GM21390 (cell line): ENCODE measurements at regions not wholly inside any gene's neighbourhood (a gene's known extent, or its start where the extent isn't known, plus 50 kb on each side); places are given as distances from the start of the nearest gene placed in this dataset.

Source experiments
- ATAC-seq: cut with Tn5 transposase; IDR thresholded peaks from one replicate; pipeline ENCODE4 v1.9.1; 2021; ENCODE audit not compliant: unreplicated experiment

DNA sequence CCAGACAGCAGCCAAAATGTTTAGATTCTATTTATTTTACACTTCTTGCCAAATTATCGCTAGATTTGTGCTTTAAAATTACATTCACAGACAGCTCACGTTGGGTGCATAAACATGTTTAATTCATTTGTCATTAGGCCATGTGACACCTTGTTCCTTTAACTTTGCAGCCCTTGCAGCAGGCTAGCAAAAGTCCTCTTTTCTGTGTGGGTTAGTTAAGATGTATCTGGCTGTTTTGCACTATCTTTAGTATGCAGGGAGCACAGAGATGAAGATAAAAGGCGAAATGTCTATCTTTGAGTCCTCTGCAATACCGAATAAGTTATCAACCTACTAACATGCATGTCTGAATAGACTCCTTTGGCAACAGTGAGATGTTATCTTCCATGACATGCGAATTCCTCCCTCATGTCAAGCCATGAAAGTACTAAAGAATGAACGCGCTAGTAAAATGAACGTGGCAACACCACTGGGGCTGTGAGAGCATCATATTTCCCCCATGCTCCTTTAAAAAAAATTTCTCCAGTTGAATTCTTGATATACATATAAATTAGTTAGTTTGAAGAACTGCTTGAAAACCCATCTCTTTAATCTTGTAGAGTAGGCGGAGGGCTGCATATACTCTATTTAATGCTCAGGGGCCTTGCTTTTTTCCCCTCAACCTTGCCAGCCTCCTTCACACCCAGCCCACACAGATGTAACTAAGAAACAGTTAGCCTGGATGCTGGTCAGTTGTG lies 620.4 kb upstream of the NR2F2 start:
- ATAC-seq, result no peak

DNA sequence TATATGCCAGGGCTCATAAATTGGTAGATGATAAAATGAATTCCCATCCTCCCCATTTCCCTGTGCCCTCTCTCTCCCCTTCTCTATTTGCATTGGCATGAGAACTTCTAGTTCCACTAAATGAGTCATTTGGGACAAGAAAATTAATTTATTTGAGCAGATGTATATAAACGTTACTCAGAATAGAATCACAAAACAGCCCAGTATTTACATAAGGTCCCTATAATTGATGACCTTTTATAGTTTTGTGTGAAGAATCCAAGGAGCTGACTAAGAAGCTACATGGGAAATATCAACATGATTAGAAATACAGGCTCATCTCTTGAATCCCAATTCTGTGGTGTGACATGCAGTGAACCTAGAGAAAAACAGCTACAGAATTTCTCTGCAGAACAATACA lies 617.7 kb upstream of the NR2F2 start:
- no peak for ATAC-seq

DNA sequence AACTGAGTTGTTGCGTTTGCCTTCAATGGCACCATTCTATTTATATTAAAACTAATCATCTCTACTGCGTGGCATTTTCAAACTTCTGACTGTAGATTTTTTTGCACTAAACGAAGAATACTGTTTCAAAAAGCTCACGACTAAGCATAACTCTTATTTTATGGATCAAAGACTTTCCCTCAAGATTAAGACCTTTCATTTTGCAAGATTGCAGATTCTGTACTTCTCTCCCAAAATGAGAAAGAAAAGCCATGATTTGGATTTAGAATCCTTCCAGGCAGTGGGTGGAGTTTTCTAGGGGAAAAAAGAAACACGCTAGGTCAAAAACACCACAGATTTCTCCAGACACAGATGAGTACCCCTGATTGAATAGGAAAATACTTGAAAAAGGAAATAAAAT lies 617.2 kb upstream of the NR2F2 start:
- ATAC-seq, result no peak

DNA sequence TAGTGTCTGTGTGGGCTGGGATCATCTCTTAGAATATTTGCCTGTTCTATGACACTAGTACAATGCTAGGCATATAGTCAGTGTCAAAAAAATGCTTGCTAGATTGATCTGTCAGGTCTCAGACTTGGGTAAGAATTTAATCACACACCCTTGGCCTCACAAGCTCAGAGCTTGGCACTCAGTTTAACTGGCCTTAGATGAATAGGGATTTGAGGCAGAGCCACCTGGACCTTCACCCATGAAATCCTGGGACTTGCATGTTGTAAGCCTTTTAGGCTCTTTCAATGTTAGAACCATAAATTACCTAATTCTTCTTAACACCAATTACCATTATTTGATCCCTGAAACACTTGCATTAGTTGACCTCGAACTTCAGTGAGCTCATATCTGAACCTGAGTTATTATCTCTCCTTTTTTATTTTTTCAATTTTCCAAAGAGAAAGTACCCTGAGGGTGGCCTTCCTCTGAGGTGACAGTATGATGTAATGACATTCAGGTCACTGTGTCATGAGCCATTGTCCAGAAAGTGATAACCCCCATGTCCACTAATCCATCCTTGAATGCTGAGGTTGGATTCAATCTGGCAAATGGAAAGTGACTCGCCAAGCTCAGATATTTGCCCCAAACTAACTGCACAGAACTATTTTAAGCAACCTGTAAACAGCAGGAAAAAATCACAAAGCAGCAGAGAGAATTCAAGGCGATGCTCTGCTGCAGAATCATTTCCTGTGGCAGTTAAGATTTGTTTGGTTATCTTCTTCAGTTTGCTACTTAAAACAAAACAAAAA lies 615.2 kb upstream of the NR2F2 start:
- no peak for ATAC-seq

DNA sequence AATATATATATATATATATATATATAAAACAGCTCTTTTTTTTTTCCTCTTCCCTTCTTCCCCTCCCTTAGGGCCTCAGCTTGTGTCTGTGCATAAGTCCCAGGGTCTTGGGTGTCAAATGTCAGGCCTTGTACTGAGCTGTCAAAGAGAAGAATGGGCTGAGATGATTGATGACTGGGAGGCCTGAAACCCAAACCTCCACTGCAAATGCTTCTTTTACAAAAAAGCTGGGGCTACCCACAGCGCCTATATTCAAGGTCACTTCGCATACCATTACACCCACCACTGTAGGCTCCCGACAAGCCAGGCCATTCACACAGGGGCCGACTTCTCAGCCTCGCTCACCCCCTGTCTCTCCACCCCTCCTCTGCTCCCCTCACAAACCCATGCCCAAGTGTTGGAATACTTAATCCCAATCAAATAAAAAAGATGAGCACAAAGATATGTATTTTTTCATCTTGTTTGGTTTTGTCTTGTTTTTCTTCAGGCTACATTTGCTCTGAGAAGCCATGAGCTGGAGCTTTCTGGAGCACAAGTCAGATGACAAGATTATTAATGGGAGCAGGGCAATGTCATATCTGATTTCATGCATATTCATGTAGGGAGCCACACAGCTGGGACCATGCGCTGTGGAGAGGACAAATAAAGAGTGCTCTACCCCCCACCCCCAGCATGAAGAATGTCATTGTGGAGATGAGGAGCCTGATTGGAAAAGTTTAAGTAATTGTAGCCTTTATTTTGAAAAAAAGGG lies 614.4 kb upstream of the NR2F2 start:
- no peak for ATAC-seq

DNA sequence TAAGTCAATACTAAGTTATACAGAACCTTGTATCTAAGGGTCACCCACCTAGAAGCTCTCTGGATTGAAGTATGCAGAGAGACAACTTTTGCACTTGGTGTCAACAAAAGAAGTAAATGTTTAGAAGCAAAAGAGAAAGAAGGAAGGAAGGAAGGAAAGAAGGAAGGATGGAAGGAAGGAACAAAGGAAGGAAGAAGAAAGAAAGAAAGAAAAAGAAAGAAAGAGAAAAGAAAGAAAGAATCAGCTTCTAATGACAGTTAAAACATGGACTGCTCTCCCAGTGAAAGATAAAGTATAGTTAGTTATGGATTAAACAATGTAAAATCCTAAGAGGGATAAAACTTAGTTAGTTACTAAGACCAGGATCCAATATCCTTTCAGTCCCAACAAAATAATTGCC lies 613.8 kb upstream of the NR2F2 start:
- ATAC-seq, result no peak

DNA sequence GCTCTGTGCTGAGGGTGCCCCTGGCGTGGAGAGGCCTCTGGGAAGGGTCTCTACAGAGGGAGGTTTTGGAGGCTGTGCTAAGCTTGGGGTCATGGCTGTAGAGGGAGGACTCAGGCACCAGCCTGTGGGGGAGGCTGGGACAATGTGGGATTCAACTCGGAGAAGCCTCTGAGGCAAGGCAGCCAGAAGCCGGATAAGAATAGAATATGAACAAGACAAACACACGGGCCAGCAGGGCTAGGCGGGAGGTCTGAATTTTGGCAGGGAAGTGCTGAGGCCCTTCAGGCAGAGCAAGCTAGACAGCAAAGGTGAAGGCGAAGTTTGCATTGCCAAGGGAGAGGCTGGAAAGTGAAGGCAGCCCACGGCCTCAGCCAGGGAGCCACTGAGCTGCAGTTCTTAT lies 612.1 kb upstream of the NR2F2 start:
- no peak for ATAC-seq

DNA sequence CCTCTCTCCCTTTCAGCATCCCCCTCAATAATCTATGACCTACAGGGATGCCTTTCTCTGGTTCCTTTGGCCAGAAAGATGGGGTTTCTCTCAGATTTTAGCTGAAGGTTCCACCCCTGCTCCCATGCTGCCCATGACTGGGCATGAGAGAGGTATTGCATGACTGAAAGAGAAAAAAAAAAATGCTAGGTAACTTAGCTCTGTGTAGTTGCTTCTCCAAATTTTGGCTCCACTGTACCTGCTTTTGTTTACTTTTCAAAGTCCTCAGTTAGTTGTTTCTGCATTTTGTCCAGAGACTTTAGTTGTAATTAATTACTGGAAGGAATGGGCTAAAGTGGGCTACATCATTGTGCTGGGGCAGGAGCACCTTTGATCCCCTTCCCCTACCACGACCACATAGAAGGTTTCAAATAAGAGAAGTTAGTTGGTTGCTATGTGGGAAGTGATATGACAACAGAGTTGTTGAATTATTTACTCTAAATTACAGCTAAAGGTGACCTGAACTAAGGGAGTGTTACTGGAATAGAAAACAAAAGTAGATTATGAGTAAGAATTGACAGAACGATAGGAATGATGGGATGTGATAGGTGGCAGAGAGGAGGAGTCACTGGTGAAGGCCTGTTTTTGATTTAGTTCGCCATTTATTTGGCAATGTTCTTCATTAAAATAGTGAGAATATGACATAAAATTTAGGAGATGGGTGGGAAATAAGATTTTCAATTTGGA lies 605.4 kb upstream of the NR2F2 start:
- no peak for ATAC-seq

DNA sequence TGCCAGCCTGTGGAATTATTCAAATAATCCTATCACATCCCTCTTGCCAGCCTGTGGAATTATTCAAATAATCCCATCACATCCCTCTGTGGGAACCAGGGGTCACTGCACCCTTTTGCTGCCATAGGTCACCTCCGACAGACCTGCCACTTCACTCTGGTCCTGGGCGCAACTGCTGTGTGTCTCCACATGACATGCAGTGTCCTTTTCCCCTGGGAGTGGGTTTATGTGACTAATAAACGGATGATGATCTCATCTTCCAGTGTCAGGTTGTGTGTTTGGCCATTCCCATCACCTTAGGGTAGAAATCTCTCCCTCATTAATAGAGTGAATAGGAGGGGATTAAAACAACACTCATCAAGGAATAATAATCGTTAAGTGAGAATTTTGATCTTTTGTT lies 603.6 kb upstream of the NR2F2 start:
- no peak for ATAC-seq

DNA sequence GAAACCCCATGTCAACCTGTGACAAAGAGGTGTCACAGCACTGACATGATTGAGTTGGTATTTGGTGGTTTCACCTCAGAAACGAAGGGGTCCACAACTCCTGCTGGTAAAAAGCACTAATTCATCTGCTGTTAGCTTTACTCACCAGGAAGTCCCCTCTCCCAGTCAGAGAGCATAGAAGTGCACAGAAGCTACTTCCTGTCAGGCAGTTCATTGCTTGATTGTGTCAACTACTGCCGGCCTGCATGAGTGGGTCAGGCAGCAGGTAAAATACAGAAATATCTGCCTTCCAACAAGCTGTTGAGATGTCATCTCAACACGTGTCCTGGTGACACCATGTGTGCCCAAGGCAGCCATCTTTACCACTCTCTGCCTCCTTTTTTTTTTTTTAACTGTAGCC lies 596.6 kb upstream of the NR2F2 start:
- ATAC-seq, result no peak

DNA sequence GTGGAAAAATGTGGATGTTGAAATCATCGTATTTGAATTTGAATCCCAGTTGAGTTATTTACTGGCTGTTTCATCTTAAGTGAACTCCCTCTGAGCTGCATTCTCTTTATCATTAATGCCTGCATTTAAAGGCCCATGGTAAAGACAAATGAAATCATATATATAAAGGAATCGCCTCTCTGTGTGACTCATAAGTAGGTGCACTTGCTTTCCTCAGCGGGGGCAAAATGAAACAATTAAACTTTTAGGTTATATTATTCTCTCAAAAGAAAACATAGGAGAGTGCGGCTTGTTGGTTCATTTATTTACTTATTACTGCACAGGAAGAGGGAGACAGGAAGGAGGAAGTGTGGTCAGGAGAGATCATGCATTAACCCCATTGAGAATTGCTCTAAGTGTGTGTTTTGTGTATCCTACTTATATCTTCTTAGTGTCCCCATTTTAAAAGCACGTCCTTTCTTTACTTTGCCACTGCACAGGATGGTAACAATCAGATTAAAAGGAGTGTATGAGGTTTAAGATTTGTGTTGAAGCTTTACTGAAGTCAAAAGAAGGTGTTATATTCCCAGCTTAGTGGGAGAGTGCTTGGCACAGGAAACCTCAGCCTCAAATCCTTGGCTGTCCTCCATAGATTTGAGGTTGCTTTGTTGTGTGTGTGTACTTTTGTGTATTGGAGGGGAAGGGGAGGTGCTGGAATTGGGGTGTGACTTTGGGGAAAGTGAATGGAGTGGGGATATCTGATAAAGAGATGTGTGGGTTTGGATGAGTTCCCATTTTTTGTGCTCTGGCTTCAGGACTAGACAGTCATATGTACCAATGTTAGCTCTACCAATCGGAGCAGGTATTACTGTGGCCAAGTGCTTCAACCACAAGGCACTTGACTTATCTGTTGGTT lies 595.8 kb upstream of the NR2F2 start:
- ATAC-seq, result no peak

DNA sequence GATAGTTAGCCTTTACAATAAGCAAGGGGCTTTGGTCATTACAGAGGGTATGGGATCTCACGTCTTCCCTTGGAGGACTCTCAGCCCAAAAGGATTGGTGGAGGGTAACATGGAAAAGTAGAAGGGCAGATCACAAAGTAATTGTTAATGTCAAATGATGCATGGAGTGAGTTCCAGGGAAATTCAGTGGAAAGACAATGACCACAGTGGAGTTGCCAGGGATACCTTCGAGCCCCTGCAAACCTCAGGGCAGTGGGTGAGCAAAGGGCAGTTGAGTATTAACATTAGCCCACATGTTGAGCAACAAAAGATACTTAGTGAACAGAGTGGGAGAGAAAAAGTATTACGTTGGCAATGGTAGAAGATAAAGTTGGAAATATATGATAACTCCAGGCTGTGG lies 593.4 kb upstream of the NR2F2 start:
- ATAC-seq, result no peak

DNA sequence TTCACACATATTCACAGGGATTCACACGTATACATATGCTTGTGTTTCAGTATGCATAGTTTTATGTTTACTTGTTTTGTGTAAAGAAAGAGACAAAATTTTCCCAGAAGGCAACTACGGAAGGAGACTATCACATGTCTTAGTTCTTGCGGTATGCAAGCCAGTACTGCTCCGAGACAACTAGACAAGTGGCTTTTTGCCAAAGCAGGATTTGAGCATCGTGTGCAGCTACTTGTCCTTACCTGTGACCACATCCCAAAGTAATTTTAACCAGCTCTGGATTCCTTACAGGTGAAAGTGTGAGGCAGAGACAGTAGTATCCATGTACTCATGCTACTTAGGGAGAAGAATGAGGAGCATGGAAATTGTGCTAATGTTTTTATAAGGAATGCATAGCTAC lies 591.4 kb upstream of the NR2F2 start:
- ATAC-seq, result no peak

DNA sequence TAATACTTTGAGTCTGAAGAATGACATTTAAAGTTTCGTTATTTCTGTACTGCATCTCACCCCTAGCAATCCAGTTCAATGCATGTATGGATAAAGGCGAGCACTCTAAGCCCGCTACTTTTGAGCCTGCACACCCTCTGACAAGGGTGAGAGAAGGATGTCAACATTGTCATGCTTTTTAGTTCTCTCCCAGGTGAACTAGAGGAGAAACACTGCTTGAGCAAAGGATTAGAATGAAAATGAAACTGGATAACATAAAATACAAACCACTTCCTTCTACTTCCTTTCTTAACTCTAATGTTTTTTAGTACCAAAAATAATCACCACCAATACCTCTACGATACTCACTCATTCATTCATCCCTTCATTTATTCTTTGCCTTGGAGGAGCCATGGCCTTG lies 588.7 kb upstream of the NR2F2 start:
- ATAC-seq, result no peak

DNA sequence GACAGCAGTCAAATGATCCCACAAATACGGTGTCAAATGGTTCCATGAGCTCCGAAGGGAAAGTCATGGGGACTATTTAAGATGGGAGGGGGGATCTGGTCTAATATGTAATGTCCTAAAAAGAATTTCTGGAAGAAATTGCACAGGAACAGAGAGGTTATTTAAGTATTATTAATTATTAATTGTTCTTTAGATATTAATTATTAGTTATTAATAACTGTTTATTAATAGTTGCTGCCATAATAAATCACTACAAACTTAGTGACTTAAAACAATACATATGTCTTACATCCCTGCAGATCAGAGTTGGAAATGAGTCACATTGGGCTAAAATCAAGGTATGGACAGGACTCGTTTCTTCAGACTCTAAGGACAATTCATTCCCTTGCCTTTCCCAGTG lies 588.2 kb upstream of the NR2F2 start:
- no peak for ATAC-seq

DNA sequence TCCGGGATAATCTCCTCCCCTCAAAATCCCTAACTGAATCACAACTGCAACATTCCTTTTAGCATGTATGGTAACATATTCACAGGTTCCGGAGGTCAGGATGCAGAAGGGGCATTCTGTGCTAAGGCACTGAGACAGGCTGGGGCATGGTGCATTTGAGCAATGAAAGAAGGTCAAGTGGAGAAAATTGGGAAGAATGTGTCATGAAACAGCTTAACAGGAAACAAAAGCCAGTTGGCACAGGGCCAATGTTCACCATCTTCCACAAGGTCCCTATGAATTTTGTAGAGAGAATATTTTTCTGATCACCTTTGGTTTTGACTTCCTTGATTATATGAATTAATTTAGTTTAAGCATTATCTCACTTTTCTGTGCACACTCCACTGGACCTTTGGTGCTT lies 587.7 kb upstream of the NR2F2 start:
- ATAC-seq, result no peak

DNA sequence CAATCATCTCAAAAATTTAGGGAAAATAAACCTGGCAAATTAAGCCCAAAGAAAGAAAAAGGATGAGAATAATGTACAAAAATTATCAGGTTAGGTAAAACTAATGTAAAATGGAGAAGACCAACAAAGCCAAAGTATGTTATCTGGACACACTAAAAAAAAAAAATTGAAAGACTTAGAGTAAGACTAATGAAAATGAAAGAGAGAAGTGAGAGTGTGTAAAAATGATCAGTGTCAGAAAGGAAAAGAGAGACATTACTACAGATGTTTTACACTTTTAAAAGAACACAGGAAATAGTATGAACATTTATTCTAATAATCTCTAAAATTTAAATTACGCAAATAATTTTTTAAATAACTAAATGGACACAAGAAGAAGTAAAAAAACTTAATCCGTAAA lies 573.3 kb upstream of the NR2F2 start:
- no peak for ATAC-seq

DNA sequence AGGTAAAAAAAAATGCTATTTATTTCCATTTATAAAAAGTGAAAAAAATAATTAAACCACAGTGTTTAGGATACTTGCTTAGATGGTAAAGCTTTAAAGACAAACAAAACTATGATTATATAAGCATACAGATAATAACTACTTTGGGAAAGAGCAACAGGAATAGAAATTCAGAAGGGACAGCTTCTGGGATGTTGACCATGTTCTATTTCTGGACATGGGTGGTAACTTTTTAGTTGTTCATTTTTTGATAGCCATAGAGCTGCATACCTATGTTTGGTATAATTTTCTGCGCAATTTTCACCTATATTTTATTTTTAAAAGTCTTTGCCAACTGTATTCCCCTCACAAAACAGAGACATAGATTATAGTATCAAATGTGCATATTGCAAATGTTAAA lies 572.0 kb upstream of the NR2F2 start:
- ATAC-seq, result no peak

DNA sequence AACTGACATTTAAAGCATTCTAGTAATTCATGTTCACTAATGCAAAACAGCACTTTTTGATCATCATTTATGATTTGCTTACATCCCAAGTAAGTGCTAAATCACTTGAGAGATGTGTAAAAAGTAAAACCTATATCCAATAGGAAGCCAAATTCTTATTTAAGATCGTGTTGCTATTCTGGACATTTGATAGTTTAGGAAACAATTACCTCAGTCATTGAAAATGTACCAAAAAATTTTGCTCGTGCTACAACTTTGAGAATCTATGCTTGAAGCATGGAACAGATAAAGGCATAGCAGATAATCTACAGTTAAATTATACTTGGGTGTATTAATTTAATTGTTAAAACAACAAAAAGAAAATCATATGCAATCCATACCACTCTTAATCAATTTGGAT lies 571.6 kb upstream of the NR2F2 start:
- no peak for ATAC-seq

DNA sequence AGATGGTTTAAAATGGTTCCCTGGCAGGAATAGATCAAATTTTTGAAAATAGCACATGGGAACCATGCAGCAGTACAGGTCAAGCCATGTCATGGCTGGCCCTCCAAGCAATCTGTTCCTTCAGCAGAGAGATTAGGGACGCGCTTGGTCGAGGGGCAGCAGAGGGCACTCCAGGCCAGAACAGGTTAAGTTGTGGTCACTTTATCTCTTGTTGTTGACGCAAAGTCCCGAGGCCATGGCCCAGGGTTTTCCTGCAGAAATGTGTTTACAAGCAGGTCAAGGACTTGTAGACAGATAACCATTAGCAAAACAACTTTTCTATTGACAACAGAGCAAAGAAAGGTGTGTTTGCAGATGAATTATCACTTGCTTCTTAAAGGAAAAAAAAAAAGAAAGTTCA lies 570.0 kb upstream of the NR2F2 start:
- ATAC-seq, result no peak
